AG04449 (cell line): ENCODE measurements at regions not wholly inside any gene's neighbourhood (a gene's known extent, or its start where the extent isn't known, plus 50 kb on each side); places are given as distances from the start of the nearest gene placed in this dataset.
"Not testable (repeated sequence)": the region's sequence is repeated elsewhere in the genome, so short reads cannot be mapped to it uniquely, and the experiment has no call there.

ENCODE experiments used
- CTCF ChIA-PET: fragments of 350-600 bp; formaldehyde crosslinking; extraction: SDS; loops from one replicate; lab custom pipeline; 2021; ENCODE audit warnings: antibody characterized with exemption; lab: Yijun Ruan, JAX
- POLR2A ChIA-PET: fragments of 400-600, 350-600 bp; formaldehyde crosslinking; extraction: SDS; loops from one replicate; lab custom pipeline; 2020; ENCODE audit warnings: antibody characterized with exemption, inconsistent platforms; lab: Yijun Ruan, JAX
- DNase-seq: peaks from one replicate; pipeline ENCODE4 v3.0.0-alpha.2; 2010; ENCODE audit warnings: low read depth, low spot score
- H3K4me3 ChIP-seq: 2 replicates; pipeline ENCODE4 v1.5.1; 2011; ENCODE audit warnings: low read depth, mild to moderate bottlenecking, control low read depth, low read length
- TF ChIP-seq, protein P1 (sequence below): IDR thresholded peaks from one replicate; pipeline ENCODE4 v1.5.1; 2011; ENCODE audit warnings: mild to moderate bottlenecking, moderate library complexity, low read length, control low read depth, inconsistent platforms; ENCODE audit not compliant: insufficient read depth; ENCODE audit errors: missing control alignments

DNA sequence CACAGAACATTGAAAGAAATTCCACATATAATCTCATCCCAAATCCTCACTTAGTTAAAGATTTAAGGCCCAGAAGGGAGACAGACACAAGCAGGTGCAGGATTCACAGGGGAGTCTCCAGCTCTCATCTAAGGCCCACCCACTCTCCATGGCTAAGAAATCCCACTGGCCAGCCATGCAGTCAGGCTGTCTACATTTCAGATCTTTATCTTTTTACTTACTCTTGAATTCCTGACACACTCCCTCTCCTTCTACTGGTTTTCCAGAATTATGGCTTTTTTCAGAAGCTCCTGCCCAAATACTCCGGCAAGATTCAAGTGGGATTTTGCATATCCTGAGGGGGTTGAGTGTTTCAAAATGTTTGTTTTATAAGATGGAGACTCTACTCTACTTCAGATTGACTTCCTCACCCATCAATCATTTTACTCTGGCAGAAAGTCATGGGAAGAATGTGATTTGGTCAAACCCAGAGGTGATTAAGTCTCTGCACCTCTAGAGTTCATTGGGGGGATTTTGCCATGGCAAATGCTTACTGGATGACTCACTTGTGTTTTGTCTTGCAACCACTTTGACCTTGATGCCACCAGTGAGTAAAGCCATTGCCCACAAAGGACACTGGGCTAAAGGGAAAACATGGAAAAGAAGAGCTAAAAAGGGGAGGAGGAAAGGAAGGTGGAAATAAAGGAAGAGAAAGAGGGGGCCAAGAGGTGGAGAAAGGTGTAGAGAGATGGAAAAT is 688.8 kb upstream of the SALL1 start:
- CTCF ChIA-PET: no interaction called here
- H3K4me3 ChIP-seq: no peak overlapping the region
- POLR2A ChIA-PET: no interaction called here
- TF ChIP-seq, protein P1, sequence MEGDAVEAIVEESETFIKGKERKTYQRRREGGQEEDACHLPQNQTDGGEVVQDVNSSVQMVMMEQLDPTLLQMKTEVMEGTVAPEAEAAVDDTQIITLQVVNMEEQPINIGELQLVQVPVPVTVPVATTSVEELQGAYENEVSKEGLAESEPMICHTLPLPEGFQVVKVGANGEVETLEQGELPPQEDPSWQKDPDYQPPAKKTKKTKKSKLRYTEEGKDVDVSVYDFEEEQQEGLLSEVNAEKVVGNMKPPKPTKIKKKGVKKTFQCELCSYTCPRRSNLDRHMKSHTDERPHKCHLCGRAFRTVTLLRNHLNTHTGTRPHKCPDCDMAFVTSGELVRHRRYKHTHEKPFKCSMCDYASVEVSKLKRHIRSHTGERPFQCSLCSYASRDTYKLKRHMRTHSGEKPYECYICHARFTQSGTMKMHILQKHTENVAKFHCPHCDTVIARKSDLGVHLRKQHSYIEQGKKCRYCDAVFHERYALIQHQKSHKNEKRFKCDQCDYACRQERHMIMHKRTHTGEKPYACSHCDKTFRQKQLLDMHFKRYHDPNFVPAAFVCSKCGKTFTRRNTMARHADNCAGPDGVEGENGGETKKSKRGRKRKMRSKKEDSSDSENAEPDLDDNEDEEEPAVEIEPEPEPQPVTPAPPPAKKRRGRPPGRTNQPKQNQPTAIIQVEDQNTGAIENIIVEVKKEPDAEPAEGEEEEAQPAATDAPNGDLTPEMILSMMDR: no peak
- DNase-seq: no peak

DNA sequence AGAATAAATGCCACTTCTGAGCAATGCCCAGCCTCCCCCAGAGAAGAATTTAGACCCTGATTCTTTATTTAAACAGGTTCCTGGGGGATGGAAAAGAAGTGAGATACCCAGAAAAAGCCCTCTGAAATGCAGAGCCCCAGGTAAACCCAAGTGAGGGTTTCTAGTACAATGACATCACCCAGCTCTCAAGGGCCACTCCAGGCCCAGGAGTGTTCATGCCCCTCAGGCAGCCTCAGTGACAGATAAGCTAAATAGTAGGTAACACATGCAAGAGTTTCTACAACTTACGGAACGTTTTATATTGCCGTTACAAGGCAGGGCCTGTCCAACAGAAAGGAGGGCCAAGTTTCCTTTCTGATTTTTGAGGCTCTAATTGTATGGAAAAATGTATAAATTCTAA is 683.7 kb upstream of the SALL1 start:
- H3K4me3 ChIP-seq: no peak overlapping the region
- DNase-seq: no peak
- ChIA-PET POLR2A (no interaction called here), CTCF (interaction anchor here (3.3 kb wide), 1 partner anchor 16 kb away, joined by 10 read pairs; no protein-coding TSS in a partner anchor)
- TF ChIP-seq, protein P1: no peak

DNA sequence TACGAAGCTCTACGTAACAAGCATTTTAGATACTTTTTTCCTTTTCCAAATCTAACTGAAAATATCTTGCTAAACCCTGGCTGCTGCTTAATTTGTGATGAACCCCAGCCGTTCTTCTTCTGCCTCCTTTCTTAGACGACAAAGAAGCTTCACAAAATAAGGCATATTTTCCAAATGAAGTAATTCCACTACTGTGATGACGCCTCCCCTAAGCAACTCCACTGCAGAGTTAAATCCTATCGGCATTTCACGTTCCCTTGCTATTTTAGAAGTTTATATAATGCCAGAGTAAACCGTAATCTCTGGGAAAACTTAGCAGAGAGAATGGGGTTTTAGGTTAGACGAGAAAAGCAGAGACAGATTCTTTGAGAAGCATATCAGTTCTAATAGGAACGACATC is 683.1 kb upstream of the SALL1 start:
- TF ChIP-seq, protein P1: no peak
- POLR2A ChIA-PET: no interaction called here
- H3K4me3 ChIP-seq: no peak overlapping the region
- DNase-seq: no peak
- CTCF ChIA-PET: interaction anchor here (3.3 kb wide), 1 partner anchor 16 kb away, joined by 10 read pairs; no protein-coding TSS in a partner anchor

DNA sequence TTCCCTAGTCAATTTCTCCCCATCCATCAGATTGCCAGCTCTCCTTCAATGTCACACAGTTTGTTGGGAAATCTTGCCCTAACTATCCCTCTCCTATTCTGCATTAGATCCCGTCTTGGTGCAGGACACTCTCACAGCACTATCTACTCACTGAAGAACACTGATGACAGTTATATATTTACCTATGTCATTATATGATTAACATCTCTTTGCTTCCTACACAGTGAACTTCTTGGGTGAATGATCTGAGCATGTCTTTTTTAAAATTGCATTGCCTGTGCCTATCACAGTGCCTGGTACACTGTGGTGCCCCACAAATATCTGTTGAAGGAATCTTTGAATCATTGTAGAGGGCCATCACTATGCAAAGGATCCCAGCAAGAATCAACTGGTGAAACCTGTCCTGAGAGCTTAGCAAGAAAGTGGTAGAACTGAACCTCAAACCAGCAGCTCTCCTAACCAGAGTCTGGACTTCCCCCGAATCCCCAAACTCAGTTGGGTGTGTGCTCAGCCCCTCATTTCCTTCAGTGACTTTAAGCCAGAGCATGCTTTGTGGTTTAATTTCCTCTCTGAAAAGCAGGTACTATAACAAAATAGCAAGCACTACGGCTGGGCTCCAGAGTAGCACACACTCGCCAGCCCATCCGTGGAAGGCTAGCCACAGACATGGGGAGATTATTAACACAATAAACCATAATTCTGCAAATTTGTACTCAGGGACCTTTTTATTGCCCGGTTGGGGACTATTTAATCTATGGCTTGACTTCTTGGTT is 680.7 kb upstream of the SALL1 start:
- CTCF ChIA-PET: no interaction called here
- TF ChIP-seq, protein P1: no peak
- POLR2A ChIA-PET: no interaction called here
- H3K4me3 ChIP-seq: no peak overlapping the region
- DNase-seq: no peak

DNA sequence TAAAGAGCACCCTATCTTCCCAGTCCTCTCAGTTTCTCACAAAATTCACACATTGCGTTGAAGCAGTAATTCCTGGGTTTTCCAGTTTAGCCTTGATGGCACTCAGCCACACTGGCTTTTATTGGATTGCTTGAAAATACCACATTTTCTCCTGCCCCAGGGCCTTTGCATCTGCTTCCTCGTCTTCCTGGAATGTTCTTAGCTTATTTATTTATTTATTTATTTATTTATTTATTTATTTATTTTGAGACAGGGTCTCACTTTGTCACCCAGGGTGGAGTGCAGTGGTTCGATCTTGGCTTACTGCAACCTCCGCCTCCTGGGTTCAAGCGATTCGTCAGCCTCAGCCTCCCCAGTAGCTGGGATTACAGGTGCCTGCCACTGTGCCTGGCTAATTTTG is 680.0 kb upstream of the SALL1 start:
- DNase-seq, CTCF ChIA-PET, POLR2A ChIA-PET, H3K4me3 ChIP-seq: not testable (repeated sequence)

DNA sequence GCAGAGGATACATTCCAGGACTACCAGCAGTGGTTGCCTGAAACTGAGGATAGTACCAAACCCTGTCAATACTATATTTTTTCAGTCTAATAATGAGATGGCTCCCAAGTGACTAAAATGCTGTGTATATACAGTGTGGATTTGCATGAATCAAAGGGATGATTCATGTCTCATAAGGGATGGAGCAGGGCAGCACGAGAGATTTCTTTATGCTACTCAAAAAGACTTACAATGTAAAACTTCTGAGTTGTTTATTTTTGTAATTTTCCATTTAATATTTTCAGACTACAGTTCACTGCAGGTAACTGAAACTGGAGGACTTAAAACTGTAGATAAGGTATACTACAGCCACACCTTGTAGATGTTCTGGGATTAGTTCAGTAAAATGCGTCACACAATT is 674.7 kb upstream of the SALL1 start:
- H3K4me3 ChIP-seq: no peak overlapping the region
- ChIA-PET POLR2A (no interaction called here), CTCF (interaction anchor here (4.3 kb wide), 1 partner anchor 8 kb away, joined by 21 read pairs; no protein-coding TSS in a partner anchor)
- TF ChIP-seq, protein P1: no peak
- no peak for DNase-seq
